ENCODE measurements at regions not wholly inside any gene's neighbourhood (a gene's known extent, or its start where the extent isn't known, plus 50 kb on each side); places are given as distances from the start of the nearest gene placed in this dataset.
"Not testable (repeated sequence)": the region's sequence is repeated elsewhere in the genome, so short reads cannot be mapped to it uniquely, and the experiment has no call there.

GRCh38 chr13:69649063-69649392 lies 458.6 kb upstream of the ATXN8OS start:
- no peak overlapping the region for H3K27ac ChIP-seq (ENCODE audit: low read length)
- peaks cover 14% of the 10 kb centered on the region for H3K9me3 ChIP-seq (ENCODE audit: insufficient read depth, low read depth, low read length)
- H3K4me1 ChIP-seq (ENCODE audit: insufficient read depth, low read length) = no peaks in the 10 kb centered on the region

GRCh38 chr13:69648340-69649062 lies 459.1 kb upstream of the ATXN8OS start:
- Histone ChIP-seq H3K4me3 (ENCODE audit: low read length) (no peak overlapping the region), H3K9me3 (ENCODE audit: insufficient read depth, low read depth, low read length) (peaks cover 14% of the 10 kb centered on the region), H3K36me3 (ENCODE audit: insufficient read depth, low read depth, low read length) (no peaks in the 10 kb centered on the region), H3K4me1 (ENCODE audit: insufficient read depth, low read length) (no peaks in the 10 kb centered on the region), H3K27ac (ENCODE audit: low read length) (no peak overlapping the region), H3K9ac (ENCODE audit: low read depth, low read length) (no peak overlapping the region), H3K27me3 (ENCODE audit: insufficient read depth, low read length) (no peaks in the 10 kb centered on the region)

More at GRCh38 chr13:69649063-69649392, 458.6 kb upstream of the ATXN8OS start:
- Histone ChIP-seq H3K27me3 (ENCODE audit: insufficient read depth, low read length) (no peaks in the 10 kb centered on the region), H3K9ac (ENCODE audit: low read depth, low read length) (no peak overlapping the region), H3K36me3 (ENCODE audit: insufficient read depth, low read depth, low read length) (no peaks in the 10 kb centered on the region), H3K4me3 (ENCODE audit: low read length) (no peak overlapping the region)

DNA sequence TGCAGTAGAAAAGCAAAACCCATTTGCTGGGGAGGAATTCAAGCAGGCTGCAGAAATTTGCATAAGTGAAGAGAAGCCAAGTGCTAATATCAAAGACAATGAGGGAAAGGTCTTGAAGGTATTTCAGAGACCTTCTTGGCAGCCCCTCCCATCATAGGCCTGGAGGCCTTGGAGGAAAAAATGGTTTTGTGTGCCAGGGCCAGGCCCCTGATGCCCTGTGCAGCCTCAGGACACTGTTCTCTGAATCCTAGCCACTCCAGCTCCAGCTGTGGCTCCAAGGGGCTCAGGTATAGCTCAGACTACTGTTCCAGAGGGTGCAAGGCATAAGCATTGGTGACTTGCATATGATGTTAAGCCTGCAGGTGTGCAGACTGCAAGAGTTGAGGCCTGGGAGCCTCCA lies 463.2 kb upstream of the ATXN8OS start:
- Histone ChIP-seq H3K36me3 (ENCODE audit: insufficient read depth, low read depth, low read length) (no peaks in the 10 kb centered on the region), H3K27me3 (ENCODE audit: insufficient read depth, low read length) (no peaks in the 10 kb centered on the region), H3K27ac (ENCODE audit: low read length) (no peak overlapping the region), H3K4me1 (ENCODE audit: insufficient read depth, low read length) (no peaks in the 10 kb centered on the region), H3K9ac (ENCODE audit: low read depth, low read length) (no peak overlapping the region), H3K4me3 (ENCODE audit: low read length) (no peak overlapping the region), H3K9me3 (ENCODE audit: insufficient read depth, low read depth, low read length) (peaks cover 14% of the 10 kb centered on the region)

- no peak overlapping the region for H3K27ac ChIP-seq (ENCODE audit: low read length)
- no peaks in the 10 kb centered on the region for H3K27me3 ChIP-seq (ENCODE audit: insufficient read depth, low read length)
- no peak overlapping the region for H3K9ac ChIP-seq (ENCODE audit: low read depth, low read length)
- H3K9me3 ChIP-seq (ENCODE audit: insufficient read depth, low read depth, low read length) = peaks cover 14% of the 10 kb centered on the region
- no peaks in the 10 kb centered on the region for H3K4me1 ChIP-seq (ENCODE audit: insufficient read depth, low read length)
- no peak overlapping the region for H3K4me3 ChIP-seq (ENCODE audit: low read length)
- H3K36me3 ChIP-seq (ENCODE audit: insufficient read depth, low read depth, low read length) = no peaks in the 10 kb centered on the region
Measured at GRCh38 chr13:69641773-69642172, 465.9 kb upstream of the ATXN8OS start.

DNA sequence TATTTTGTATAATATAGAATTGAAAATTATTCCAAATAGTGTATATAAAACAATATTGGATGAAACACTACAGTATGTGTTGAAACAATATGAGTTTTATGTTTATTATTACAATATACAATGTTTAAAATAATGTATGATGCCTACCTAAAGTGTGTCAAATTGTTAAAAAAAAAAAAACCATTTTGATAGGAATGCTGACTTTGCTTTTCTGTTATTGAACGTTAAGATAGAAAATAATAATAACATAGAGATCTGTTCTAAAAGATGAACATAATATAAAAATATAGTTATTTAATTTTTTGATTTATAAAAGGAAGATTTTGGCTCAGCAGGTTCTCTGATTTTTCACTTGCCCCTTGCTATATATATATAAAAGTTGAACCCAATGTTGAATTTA lies 474.6 kb upstream of the ATXN8OS start:
- H3K36me3 ChIP-seq (ENCODE audit: insufficient read depth, low read depth, low read length) = no peaks in the 10 kb centered on the region
- H3K4me1 ChIP-seq (ENCODE audit: insufficient read depth, low read length) = no peaks in the 10 kb centered on the region
- H3K9me3 ChIP-seq (ENCODE audit: insufficient read depth, low read depth, low read length) = no peaks in the 10 kb centered on the region
- no peaks in the 10 kb centered on the region for H3K27me3 ChIP-seq (ENCODE audit: insufficient read depth, low read length)
- no peak overlapping the region for H3K4me3 ChIP-seq (ENCODE audit: low read length)
- no peak overlapping the region for H3K9ac ChIP-seq (ENCODE audit: low read depth, low read length)
- H3K27ac ChIP-seq (ENCODE audit: low read length) = no peak overlapping the region

DNA sequence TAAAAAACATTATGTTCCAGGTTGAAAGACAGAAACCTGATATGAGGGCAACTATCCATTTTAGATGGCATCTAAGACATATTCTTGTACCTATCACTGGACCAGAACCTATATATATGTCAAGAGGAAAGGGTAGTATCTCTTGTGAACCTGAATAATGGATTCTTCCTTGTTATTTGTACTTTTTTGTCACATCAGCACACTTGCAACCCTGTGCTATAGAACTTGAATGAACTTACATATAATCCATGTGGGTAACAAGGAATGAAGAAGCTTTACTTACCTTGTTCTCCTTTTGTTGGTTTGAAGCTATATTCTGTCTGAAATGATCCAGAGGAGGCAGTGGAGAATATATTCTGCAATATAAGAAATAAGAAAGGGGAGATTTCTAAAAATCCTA lies 483.7 kb upstream of the ATXN8OS start:
- peaks cover 20% of the 10 kb centered on the region for H3K9me3 ChIP-seq (ENCODE audit: insufficient read depth, low read depth, low read length)
- H3K27me3 ChIP-seq (ENCODE audit: insufficient read depth, low read length) = no peaks in the 10 kb centered on the region
- no peak overlapping the region for H3K27ac ChIP-seq (ENCODE audit: low read length)
- H3K4me1 ChIP-seq (ENCODE audit: insufficient read depth, low read length) = no peaks in the 10 kb centered on the region
- H3K9ac ChIP-seq (ENCODE audit: low read depth, low read length) = no peak overlapping the region
- no peaks in the 10 kb centered on the region for H3K36me3 ChIP-seq (ENCODE audit: insufficient read depth, low read depth, low read length)
- no peak overlapping the region for H3K4me3 ChIP-seq (ENCODE audit: low read length)

GRCh38 chr13:69619651-69620050 lies 488.0 kb upstream of the ATXN8OS start:
- H3K36me3 ChIP-seq (ENCODE audit: insufficient read depth, low read depth, low read length) = no peaks in the 10 kb centered on the region
- H3K27ac ChIP-seq (ENCODE audit: low read length) = no peak overlapping the region
- no peak overlapping the region for H3K4me3 ChIP-seq (ENCODE audit: low read length)
- H3K9me3 ChIP-seq (ENCODE audit: insufficient read depth, low read depth, low read length) = peaks cover 20% of the 10 kb centered on the region
- H3K4me1 ChIP-seq (ENCODE audit: insufficient read depth, low read length) = no peaks in the 10 kb centered on the region
- H3K9ac ChIP-seq (ENCODE audit: low read depth, low read length) = no peak overlapping the region
- no peaks in the 10 kb centered on the region for H3K27me3 ChIP-seq (ENCODE audit: insufficient read depth, low read length)

- H3K27me3 ChIP-seq (ENCODE audit: insufficient read depth, low read length) = no peaks in the 10 kb centered on the region
- H3K9ac ChIP-seq (ENCODE audit: low read depth, low read length) = no peak overlapping the region
- H3K36me3 ChIP-seq (ENCODE audit: insufficient read depth, low read depth, low read length) = no peaks in the 10 kb centered on the region
- no peak overlapping the region for H3K4me3 ChIP-seq (ENCODE audit: low read length)
- H3K4me1 ChIP-seq (ENCODE audit: insufficient read depth, low read length) = no peaks in the 10 kb centered on the region
- H3K9me3 ChIP-seq (ENCODE audit: insufficient read depth, low read depth, low read length) = peaks cover 16% of the 10 kb centered on the region
- H3K27ac ChIP-seq (ENCODE audit: low read length) = no peak overlapping the region
Measured at GRCh38 chr13:69618838-69619237, 488.8 kb upstream of the ATXN8OS start.

DNA sequence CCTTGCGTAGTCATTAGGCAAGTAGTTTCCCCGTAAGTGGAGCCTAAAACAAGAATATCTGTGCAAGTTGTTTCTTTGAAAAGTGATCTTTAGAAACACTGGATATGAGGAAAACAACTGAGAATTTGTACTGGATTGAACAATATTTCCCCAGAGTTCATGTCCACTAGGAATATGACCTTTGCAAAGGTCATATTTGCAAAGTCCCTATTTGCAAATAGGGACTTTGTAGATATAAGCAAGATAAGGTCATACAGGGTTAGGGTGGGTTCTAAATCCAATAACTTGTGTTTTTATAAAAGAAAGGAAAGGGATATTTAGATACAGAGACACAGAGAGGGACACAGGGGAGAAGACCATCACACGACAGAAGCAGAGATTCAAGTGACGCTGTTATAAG lies 489.2 kb upstream of the ATXN8OS start:
- no peak overlapping the region for H3K9ac ChIP-seq (ENCODE audit: low read depth, low read length)
- H3K27me3 ChIP-seq (ENCODE audit: insufficient read depth, low read length) = no peaks in the 10 kb centered on the region
- H3K4me3 ChIP-seq (ENCODE audit: low read length) = no peak overlapping the region
- H3K36me3 ChIP-seq (ENCODE audit: insufficient read depth, low read depth, low read length) = no peaks in the 10 kb centered on the region
- no peaks in the 10 kb centered on the region for H3K4me1 ChIP-seq (ENCODE audit: insufficient read depth, low read length)
- H3K27ac ChIP-seq (ENCODE audit: low read length) = no peak overlapping the region
- H3K9me3 ChIP-seq (ENCODE audit: insufficient read depth, low read depth, low read length) = peaks cover 11% of the 10 kb centered on the region; the same call in 1 of the 2 replicates

- Histone ChIP-seq H3K9me3 (ENCODE audit: insufficient read depth, low read depth, low read length) (peaks cover 4% of the 10 kb centered on the region; the same call in 1 of the 2 replicates), H3K9ac (ENCODE audit: low read depth, low read length) (no peak overlapping the region), H3K27ac (ENCODE audit: low read length) (no peak overlapping the region), H3K4me1 (ENCODE audit: insufficient read depth, low read length) (no peaks in the 10 kb centered on the region), H3K27me3 (ENCODE audit: insufficient read depth, low read length) (no peaks in the 10 kb centered on the region), H3K36me3 (ENCODE audit: insufficient read depth, low read depth, low read length) (no peaks in the 10 kb centered on the region), H3K4me3 (ENCODE audit: low read length) (no peak overlapping the region)
Measured at GRCh38 chr13:69617587-69617986, 490.0 kb upstream of the ATXN8OS start.

GRCh38 chr13:69616396-69616795 lies 491.2 kb upstream of the ATXN8OS start:
- no peaks in the 10 kb centered on the region for H3K27me3 ChIP-seq (ENCODE audit: insufficient read depth, low read length)
- no peak overlapping the region for H3K4me3 ChIP-seq (ENCODE audit: low read length)
- H3K9me3 ChIP-seq (ENCODE audit: insufficient read depth, low read depth, low read length) = no peaks in the 10 kb centered on the region
- no peaks in the 10 kb centered on the region for H3K4me1 ChIP-seq (ENCODE audit: insufficient read depth, low read length)
- H3K9ac ChIP-seq (ENCODE audit: low read depth, low read length) = no peak overlapping the region
- no peaks in the 10 kb centered on the region for H3K36me3 ChIP-seq (ENCODE audit: insufficient read depth, low read depth, low read length)
- no peak overlapping the region for H3K27ac ChIP-seq (ENCODE audit: low read length)

DNA sequence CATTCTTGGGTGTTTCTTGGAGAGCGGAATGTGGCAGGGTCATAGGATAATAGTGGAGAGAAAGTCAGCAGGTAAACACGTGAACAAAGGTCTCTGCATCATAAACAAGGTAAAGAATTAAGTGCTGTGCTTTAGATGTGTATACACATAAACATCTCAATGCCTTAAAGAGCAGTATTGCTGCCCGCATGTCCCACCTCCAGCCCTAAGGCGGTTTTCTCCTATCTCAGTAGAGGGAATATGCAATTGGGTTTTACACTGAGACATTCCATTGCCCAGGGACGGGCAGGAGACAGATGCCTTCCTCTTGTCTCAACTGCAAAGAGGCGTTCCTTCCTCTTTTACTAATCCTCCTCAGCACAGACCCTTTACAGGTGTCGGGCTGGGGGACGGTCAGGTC lies 492.6 kb upstream of the ATXN8OS start:
- not testable (repeated sequence) for H3K4me1 ChIP-seq (ENCODE audit: insufficient read depth, low read length); H3K9ac ChIP-seq (ENCODE audit: low read depth, low read length); H3K27me3 ChIP-seq (ENCODE audit: insufficient read depth, low read length); H3K36me3 ChIP-seq (ENCODE audit: insufficient read depth, low read depth, low read length); H3K9me3 ChIP-seq (ENCODE audit: insufficient read depth, low read depth, low read length); H3K4me3 ChIP-seq (ENCODE audit: low read length); H3K27ac ChIP-seq (ENCODE audit: low read length)
